ENCODE measurements at regions not wholly inside any gene's neighbourhood (a gene's known extent, or its start where the extent isn't known, plus 50 kb on each side); places are given as distances from the start of the nearest gene placed in this dataset.

- no peaks in the 10 kb centered on the region for H3K36me3 Mint-ChIP-seq (ENCODE audit: low read depth)
- no peak overlapping the region for H3K27ac Mint-ChIP-seq
- Histone ChIP-seq H3K27me3 (ENCODE audit: control insufficient read depth, insufficient read depth, low read length, poor library complexity, severe bottlenecking) (no peaks in the 10 kb centered on the region), H3K9me3 (ENCODE audit: control insufficient read depth, low read length) (no peaks in the 10 kb centered on the region), H3K36me3 (ENCODE audit: control insufficient read depth, insufficient read depth, low read length) (no peaks in the 10 kb centered on the region), H3K4me3 (ENCODE audit: low read length) (no peak overlapping the region), H3K9ac (ENCODE audit: extremely low read depth, low read length, poor library complexity, severe bottlenecking) (no peak overlapping the region), H3K27ac (ENCODE audit: low read depth, low read length) (no peak overlapping the region), H3K4me1 (ENCODE audit: control insufficient read depth, insufficient read depth, low read length) (no peaks in the 10 kb centered on the region)
- no peak for TF ChIP-seq CTCF (conservative IDR thresholded peaks at IDR 0.05)
- no peaks in the 10 kb centered on the region for H3K4me1 Mint-ChIP-seq
- WGBS, 2 experiments (ENCODE audit: insufficient coverage in 1 of 2, insufficient read length in 1 of 2), result 90% methylated on average over 2 of the region's 2 CpGs; no CpG with 5 or more reads in 1 of the 2 experiments
- H3K4me3 Mint-ChIP-seq, result no peak overlapping the region
- no peaks in the 10 kb centered on the region for H3K27me3 Mint-ChIP-seq (ENCODE audit: insufficient read depth)
- DNase-seq, result no peak
- H3K9me3 Mint-ChIP-seq, result no peaks in the 10 kb centered on the region
These were observed 802.6 kb upstream of the CELF4 start for GRCh38 chr18:38368246-38368645.

- H3K4me1 Mint-ChIP-seq, result no peaks in the 10 kb centered on the region
- WGBS, 2 experiments (ENCODE audit: insufficient coverage in 1 of 2, insufficient read length in 1 of 2), result 70 to 100% methylated on average over 1 of the region's 1 CpG
- Histone ChIP-seq H3K9me3 (ENCODE audit: control insufficient read depth, low read length) (no peaks in the 10 kb centered on the region), H3K36me3 (ENCODE audit: control insufficient read depth, insufficient read depth, low read length) (no peaks in the 10 kb centered on the region), H3K9ac (ENCODE audit: extremely low read depth, low read length, poor library complexity, severe bottlenecking) (no peak overlapping the region), H3K4me3 (ENCODE audit: low read length) (no peak overlapping the region), H3K4me1 (ENCODE audit: control insufficient read depth, insufficient read depth, low read length) (no peaks in the 10 kb centered on the region), H3K27me3 (ENCODE audit: control insufficient read depth, insufficient read depth, low read length, poor library complexity, severe bottlenecking) (no peaks in the 10 kb centered on the region), H3K27ac (ENCODE audit: low read depth, low read length) (no peak overlapping the region)
- no peaks in the 10 kb centered on the region for H3K36me3 Mint-ChIP-seq (ENCODE audit: low read depth)
- no peak overlapping the region for H3K27ac Mint-ChIP-seq
- no peak overlapping the region for H3K4me3 Mint-ChIP-seq
- no peak for DNase-seq
- no peaks in the 10 kb centered on the region for H3K9me3 Mint-ChIP-seq
- peak; percentile 68 for TF ChIP-seq CTCF (conservative IDR thresholded peaks at IDR 0.05)
- no peaks in the 10 kb centered on the region for H3K27me3 Mint-ChIP-seq (ENCODE audit: insufficient read depth)
These were observed 801.9 kb upstream of the CELF4 start for GRCh38 chr18:38367473-38367872.

- DNase-seq, result peak; percentile 46
- no peaks in the 10 kb centered on the region for H3K9me3 Mint-ChIP-seq
These were observed 796.7 kb upstream of the CELF4 start for GRCh38 chr18:38362286-38362792.

More at GRCh38 chr18:38362286-38362792, 796.7 kb upstream of the CELF4 start:
- Mint-ChIP-seq H3K27ac (no peak overlapping the region), H3K4me3 (no peak overlapping the region), H3K36me3 (ENCODE audit: low read depth) (no peaks in the 10 kb centered on the region), H3K27me3 (ENCODE audit: insufficient read depth) (no peaks in the 10 kb centered on the region), H3K4me1 (no peaks in the 10 kb centered on the region)
- no peak overlapping the region for H3K4me3 ChIP-seq (ENCODE audit: low read length)
- no peak overlapping the region for H3K27ac ChIP-seq (ENCODE audit: low read depth, low read length)
- H3K9ac ChIP-seq (ENCODE audit: extremely low read depth, low read length, poor library complexity, severe bottlenecking), result no peak overlapping the region
- H3K9me3 ChIP-seq (ENCODE audit: control insufficient read depth, low read length), result no peaks in the 10 kb centered on the region
- no peak for TF ChIP-seq CTCF (conservative IDR thresholded peaks at IDR 0.05)
- H3K36me3 ChIP-seq (ENCODE audit: control insufficient read depth, insufficient read depth, low read length), result no peaks in the 10 kb centered on the region
- WGBS, 2 experiments (ENCODE audit: insufficient coverage in 1 of 2, insufficient read length in 1 of 2), result 80 to 82% methylated on average over 1 to 2 of the region's 2 CpGs
- no peaks in the 10 kb centered on the region for H3K27me3 ChIP-seq (ENCODE audit: control insufficient read depth, insufficient read depth, low read length, poor library complexity, severe bottlenecking)
- H3K4me1 ChIP-seq (ENCODE audit: control insufficient read depth, insufficient read depth, low read length), result no peaks in the 10 kb centered on the region

All from endodermal cell (in vitro differentiated cells).